HG02884 (cell line): ENCODE measurements at regions not wholly inside any gene's neighbourhood (a gene's known extent, or its start where the extent isn't known, plus 50 kb on each side); places are given as distances from the start of the nearest gene placed in this dataset.
"Not testable (repeated sequence)": the region's sequence is repeated elsewhere in the genome, so short reads cannot be mapped to it uniquely, and the experiment has no call there.

ENCODE experiments used
- ATAC-seq: cut with Tn5 transposase; IDR thresholded peaks from one replicate; pipeline ENCODE4 v1.9.1; 2021; ENCODE audit warnings: mild to moderate bottlenecking, moderate library complexity; ENCODE audit not compliant: unreplicated experiment

DNA sequence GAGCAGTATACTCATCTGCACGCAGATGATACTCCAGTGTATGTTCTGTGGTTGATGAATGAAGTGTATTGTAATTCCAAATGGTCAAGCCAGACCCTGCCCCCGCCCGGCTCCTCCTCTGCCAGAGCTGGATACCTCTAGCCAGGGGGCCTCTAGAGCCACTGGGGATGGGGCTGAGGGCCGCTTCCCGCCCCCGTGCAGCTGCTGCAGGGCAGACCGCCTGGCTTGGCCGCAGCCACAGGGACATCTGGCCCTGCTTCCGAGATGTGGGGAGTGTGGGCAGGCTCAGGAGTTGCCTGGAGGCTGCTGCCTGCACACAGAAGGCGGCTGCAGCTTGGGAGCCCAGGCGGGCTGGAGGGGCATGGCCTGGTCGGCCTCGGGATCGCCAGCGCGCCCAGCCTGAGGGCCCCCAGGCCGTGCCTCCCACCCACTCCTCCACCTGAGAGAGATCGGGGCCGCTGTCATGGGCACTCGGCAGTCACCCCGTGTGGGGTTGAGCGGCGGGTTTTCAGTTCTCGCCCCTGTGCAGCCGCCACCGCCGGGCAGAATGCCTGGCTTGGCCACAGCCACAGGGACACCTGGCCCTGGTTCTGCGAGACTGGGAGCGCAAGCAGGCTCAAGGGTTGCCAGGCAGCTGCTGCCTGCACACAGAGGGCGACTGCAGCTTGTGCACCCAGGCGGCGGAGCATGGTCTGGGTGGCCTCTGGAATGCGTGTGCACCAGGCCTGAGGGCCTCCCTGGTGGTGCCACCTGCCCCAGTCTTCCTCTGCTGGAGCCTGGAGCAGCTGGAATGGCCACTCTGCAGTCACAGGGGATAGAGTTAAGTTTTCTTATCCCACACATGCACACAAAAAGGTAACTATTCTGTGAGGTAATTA is 1643.7 kb downstream of the SPATA31A7 start:
- not testable (repeated sequence) for ATAC-seq

DNA sequence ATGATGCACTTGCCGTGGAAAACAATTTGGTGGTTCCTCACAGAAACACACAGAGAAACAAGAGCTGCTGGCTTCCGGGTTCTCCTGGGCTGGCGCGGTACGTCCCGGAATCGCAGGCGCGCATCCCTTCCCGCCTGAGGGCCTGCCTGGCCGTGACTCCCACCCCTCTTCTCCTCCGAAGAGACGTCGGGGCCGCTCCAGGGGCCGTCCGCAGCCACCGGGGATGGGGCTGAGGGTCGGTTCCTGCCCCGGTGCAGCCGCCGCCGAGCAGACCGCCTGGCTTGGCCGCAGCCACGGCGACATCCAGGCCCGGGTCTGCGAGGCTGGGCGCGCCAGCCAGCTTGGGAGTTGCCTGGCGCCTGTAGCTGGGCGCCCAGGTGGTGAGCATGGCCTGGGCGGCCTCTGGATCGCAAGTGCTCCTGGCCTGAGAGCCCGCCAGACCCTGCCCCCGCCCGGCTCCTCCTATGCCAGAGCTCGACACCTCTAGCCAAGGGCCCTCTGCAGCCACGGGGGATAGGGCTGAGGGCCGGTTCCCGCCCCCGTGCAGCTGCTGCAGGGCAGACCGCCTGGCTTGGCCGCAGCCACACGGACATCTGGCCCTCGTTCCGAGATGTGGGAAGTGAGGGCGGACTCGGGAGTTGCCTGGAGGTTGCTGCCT is 1647.5 kb downstream of the SPATA31A7 start:
- not testable (repeated sequence) for ATAC-seq

DNA sequence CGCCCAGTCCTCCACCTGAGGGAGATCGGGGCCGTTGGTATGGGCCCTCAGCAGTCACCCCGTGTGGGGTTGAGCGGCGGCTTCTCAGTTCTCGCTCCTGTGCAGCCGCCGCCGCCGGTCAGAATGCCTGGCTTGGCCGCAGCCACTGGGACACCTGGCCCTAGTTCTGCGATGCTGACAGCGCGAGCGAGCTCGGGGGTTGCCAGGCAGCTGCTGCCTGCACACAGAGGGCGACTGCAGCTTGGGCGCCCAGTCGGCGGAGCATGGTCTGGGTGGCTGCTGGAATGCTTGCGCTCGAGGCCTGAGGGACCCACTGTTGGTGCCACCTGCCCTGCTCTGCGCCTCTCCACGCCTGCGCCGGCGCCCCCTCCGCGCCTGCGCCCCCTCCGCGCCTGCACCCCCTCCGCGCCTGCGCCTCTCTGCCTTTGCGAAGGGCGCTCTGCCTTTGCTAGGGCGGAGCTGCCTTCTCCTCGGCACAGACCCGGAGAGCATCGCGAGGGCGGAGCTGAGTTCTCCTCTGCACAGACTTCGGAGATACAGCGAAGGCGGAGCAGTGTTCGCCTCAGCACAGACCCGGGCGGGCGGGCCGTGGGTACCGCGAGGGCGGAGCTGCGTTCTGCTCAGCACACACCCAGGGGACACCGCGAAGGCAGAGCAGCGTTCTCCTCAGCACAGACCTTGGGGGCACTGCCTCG is 1648.3 kb downstream of the SPATA31A7 start:
- peak; percentile 100 for ATAC-seq

DNA sequence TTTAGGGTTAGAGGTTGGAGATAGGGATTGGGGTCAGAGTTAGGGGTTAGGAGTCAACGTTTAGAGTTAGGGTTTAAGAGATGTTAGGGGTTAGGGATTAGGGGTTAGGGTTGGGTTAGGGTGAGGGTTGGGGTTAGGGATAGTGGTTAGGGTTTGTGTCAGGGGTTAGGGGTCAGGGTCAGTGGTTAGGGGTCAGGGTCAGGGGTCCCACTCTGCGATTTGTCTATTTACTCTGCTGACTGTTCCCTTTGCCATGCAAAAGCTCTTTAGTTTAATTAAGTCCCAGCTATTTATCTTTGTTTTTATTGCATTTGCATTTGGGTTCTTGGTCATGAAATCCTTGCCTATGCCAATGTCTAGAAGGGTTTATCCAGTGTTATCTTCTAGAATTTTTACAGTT is 1649.3 kb downstream of the SPATA31A7 start:
- not testable (repeated sequence) for ATAC-seq

DNA sequence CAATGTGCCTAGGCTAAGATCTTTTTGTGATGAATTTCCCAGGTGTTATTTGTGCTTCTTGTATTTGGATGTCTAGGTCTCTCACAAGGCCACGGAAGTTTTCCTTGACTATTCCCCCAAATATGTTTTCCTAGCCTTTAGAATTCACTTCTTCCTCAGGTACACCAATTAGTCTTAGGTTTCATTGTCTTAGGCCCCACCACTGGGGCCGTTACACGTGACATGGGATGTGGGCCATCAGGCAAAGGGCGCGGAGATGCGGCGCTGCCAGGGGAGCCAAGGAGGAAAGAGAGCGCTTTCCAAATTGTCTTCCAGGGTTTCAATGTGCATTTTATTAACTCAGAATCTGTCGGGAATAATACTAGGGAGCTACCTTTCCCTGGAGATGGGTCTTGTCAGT is 1653.3 kb downstream of the SPATA31A7 start:
- not testable (repeated sequence) for ATAC-seq

DNA sequence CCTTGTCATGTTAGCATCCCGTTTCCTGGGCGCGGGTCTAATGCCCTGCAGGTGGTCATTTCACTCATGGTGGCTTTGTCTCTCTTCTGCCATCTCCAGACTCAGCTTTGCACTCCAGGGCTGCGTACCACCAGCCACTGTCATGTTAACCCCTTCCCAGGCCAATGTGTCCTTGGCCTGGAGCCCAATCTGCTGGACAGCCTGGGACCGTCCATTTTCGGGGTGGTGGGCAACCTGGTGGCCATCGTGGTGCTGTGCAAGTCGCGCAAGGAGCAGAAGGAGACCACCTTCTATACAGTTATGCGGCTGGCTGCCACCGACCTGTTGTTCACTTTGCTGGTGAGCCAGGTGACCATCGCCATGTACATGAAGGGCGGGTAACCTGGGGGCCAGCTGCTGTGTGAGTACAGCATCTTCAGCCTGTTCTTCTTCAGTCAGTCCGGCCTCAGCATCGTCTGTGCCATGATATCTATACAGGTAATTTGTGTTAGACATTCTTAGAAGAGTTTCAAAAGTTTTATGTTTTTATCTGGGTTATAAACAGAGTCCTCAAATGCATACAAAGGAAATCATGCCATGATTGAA is 1654.0 kb downstream of the SPATA31A7 start:
- not testable (repeated sequence) for ATAC-seq

DNA sequence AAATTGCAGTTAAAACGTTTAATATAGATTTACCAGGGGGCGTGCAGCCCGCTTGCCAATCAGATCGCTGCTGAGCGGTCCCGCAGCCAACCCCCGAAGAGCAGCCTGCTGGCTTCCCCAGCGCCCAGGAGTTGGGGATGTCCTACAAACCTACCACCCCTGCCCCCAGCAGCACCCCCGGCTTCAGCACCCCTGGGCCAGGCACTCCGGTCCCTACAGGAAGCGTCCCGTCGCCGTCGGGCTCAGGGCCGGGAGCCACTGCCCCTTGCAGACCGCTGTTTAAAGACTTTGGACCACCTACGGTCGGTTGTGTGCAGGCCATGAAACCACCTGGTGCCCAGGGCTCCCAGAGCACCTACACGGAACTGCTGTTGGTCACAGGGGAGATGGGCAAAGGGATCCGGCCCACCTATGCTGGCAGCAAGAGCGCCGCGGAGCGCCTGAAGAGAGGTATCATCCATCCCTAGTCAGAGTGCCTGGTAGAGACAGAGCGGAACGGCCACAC is 1654.9 kb downstream of the SPATA31A7 start:
- ATAC-seq, result not testable (repeated sequence)

DNA sequence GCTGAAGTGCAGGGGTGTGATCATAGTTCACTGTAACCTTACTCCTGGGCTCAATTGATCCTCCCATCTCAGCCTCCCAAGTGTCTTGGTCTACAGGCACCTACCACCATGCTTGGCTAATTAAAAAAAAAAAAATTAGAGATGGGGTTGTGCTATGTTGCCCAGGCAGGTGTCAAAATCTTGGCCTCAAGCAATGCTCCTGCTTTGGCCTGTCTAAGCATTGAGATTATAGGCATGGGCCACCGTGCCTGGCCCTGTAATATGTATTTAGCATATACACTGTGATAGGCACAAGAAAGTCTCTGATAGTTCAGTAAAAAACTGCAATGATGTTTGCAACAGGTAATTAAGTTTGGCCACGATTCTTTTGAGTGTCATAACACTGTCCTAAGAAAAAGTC is 1658.4 kb downstream of the SPATA31A7 start:
- not testable (repeated sequence) for ATAC-seq

DNA sequence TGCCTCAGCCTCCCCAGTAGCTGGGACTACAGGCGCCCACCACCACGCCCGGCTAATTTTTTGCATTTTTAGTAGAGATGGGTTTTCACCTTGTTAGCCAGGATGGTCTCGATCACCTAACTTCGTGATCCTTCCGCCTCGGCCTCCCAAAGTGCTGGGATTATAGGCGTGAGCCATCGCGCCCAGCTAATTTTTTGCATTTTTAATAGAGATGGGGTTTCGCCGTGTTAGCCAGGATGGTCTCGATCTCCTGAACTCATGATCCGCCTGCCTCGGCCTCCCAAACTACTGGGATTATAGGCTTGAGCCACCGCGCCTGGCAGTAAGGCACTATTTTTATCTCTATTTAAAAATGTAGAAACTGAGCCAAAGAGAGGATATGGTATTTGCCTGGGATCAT is 1660.2 kb downstream of the SPATA31A7 start:
- not testable (repeated sequence) for ATAC-seq

DNA sequence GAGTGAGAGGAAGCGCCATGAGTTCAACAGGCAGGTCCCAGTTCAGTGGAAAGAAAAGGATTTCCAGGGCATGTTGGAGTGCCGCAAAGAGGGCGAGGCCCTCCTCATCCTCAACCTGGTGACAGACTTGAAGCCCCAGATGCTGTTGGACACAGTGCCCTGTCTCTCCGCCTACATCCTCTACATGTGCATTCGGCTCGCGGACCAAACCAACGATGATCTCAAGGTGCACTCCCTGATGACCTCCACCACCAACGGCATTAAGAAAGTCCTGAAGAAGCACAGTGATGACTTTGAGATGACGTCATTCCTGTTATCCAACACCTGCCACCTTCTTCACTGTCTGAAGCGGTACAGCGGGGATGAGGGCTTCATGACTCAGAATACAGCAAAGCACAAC is 1667.4 kb downstream of the SPATA31A7 start:
- ATAC-seq, result not testable (repeated sequence)

DNA sequence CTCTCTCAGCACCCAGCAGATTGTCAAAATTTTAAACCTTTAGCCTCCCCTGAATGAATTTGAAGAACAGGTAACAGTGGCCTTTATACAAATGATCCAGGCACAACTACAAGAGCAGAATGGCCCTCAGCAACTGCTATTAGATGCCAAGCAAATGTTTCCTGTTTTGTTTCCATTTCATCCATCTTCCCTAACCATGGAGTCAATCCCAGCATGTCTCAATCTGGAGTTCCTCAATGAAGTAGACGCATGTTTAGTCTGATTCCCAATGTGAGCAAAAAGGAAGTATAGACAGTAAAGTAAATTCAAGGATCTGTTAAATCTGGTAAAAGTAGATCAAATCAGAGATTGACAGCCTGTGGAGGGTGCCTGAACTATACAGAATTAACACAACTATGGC is 1668.4 kb downstream of the SPATA31A7 start:
- not testable (repeated sequence) for ATAC-seq

DNA sequence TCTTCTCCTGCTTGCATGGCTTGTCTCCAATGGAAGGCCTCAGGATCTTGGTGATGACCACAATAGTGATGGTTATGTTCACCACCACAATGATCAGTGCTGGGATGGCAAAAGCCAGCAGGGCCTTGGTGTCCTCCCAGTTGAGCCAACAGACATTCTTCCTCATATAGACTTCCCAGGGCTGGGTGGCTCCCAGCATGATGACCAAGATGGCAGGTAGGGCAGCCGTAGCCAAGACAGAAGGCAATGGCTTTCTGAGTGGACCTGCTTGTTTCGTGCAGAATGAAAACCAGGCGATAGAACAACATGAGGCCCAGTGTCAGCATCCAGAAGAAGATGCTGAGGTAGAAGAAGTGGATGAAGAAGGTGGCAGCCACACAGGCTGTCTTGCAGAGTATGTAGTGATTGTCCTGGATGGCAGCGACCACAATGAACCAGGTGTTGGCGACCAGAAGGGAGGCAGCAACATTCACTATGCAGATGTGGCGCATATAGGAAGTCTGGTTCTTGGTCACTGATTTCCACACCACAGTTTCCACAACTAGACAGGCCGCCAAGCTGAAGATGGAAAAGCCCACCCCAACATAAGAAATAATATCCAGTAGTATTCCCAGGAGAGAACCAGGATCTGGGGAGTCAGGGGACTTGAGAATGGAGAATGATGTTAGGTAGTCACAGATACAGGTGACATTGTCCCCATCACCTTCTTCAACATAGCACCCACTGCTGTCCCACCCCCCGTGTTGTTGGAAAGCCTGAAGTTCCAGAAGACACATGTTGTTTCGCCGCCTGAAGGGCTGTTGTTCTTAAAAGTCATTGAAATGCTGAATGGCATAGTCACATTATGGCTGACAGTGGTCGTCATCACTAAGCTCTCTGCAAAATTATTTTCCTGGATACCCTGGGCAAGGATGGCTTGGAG is 1671.4 kb downstream of the SPATA31A7 start:
- not testable (repeated sequence) for ATAC-seq

DNA sequence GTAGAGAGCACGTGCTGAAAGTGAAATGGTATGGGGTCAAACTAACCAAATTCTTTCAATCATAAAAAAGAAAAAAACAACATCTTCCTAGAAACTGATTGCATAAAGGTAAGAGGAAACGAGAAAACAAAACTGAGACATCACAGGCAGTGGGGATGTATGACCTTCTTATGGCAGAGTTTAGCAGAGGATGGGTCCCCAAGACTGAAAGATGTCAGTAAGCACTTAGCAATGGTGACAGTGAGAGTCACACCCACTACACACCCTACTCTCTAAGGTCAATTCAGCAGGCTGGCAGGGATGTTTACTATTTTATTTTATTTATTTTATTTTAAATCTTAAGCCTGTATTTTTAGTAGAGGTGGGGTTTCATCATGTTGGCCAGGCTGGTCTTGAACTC is 1672.3 kb downstream of the SPATA31A7 start:
- not testable (repeated sequence) for ATAC-seq

DNA sequence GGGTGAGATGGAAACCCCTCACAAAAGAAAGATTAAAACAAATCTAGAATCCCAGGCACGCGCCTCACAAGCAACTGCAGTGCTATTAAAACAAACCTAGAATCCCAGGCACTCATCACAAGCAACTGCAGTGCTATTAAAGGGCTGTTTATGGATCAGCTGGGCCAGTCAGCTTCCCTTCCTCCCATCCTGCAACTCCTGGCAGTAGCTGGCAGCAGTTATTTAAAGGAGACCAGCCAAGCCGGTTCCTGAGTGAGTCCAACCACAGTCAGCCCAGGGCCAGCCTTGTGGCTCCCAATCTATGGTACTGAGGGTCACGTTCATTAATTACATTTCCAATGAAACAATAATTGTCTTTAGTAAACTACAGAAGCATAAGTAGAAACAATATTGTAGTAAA is 1673.5 kb downstream of the SPATA31A7 start:
- not testable (repeated sequence) for ATAC-seq

DNA sequence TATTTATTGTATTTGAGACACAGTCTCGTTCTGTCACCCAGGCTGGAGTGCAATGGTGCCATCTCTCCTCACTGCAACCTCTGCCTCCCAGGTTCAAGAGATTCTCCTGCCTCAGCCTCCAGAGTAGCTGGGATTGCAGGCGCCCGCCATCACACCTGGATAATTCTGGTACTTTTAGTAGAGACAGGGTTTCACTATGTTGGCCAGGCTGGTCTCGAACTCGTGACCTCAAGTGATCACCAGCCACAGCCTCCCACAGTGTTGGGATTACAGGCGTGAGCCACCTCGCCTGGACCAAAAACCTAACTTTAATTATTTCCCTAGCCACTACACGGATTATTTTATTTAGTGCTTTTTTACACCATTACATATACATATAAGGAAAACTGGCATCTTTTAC is 1674.0 kb downstream of the SPATA31A7 start:
- ATAC-seq, result not testable (repeated sequence)

DNA sequence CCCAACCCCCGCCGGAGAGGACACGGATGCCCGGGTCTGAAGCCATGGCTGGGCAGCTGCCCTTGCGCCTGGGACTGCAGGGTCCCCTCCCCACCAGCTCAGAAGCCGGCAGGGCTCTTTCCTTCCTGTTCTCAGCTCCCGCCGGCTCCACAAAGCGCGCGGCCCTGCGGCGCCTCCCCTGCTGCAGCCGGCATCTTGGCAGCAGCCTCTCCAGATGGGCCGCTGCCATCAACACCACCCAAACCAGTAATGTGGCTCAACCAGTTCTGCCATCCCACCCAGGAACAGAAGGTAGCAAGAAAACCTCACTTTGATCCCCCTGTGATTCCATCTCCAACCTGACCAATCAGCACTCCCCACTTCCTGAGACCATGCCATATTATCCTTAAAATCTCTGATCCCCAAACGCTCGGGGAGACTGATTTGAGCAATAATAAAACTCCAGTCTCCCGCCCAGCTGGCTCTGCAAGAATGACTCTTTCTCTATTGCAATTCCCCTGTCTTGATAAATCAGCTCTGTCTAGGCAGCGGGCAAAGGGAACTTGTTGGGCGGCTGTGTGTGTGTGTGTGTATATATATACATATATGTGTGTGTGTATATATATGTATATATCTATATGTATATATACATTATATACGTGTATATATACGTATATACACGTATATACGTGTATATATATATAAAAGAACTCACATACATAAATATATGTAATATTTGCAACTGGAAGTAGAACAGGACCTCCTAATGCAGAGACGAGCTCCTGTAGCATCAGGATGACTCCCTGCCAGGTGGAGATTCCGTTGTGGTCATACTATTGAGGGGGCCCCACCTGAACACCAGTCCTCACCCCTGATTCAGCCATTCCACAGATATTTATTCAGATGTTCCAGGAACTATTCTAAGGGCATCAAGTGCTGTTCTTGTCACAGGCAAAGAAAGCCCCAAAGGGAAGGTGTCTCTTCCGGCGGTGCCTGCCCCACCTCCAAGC is 1674.9 kb downstream of the SPATA31A7 start:
- not testable (repeated sequence) for ATAC-seq

DNA sequence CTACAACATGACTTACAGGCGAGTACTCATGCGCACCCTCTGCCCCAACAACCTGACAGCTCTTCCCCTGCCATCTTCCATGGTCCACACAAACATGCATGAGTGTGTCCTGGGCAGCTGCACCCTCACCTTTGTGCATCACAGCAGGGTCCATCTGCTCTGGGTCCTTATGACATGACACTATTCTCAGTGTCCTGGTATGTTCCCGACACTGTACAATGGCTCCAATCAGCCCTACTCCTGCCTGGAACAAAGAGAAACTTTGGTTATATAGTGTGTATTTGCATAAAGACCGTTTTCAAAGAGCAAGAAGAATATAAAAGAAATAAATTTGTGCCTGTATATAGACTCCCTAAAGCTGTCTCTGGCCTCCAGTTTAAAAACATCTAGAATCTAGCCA is 1679.2 kb downstream of the SPATA31A7 start:
- ATAC-seq, result not testable (repeated sequence)

DNA sequence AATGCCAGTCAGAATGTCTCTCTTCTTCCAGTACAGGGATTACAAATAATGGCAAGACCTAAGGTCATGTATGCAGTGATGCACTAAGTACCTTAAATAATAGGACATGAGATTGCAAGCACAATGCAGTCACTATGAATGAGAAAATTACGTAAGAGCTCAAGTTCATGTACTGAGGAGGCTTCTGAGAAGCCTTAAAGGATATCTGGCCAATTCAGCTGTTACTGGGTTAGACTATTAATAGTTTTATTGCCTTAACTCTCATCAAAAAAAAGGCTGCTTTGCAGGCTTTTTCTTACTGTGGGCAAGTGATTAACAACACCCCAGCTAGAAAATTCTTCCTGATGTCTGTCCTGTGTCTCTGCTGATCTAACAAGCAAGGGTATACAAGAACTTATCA is 1681.9 kb downstream of the SPATA31A7 start:
- not testable (repeated sequence) for ATAC-seq

DNA sequence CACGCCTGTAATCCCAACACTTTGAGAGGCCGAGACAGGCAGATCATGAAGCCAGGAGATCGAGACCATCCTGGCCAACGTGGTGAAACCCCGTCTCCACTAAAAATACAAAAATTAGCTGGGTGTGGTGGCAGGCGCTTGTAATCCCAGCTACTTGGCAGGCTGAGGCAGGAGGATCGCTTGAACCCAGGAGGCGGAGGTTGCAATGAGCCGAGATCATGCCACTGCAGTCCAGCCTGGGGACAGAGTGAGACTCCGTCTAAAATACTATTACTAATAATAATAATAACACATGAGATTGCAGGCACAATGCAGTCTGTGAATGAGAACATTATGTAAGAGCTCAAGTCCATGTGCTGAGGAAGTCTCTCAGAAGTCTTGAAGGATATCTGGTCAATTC is 1684.4 kb downstream of the SPATA31A7 start:
- not testable (repeated sequence) for ATAC-seq
